ENCODE measurements at regions not wholly inside any gene's neighbourhood (a gene's known extent, or its start where the extent isn't known, plus 50 kb on each side); places are given as distances from the start of the nearest gene placed in this dataset.

GRCh38 chr11:70643642-70644041, 245.3 kb downstream of the CTTN start:
- Histone ChIP-seq H3K9me3 (no peaks in the 10 kb centered on the region), H3K27me3 (ENCODE audit: insufficient read depth) (no peaks in the 10 kb centered on the region), H3K79me2 (ENCODE audit: insufficient read depth) (no peaks in the 10 kb centered on the region), H4K20me1 (ENCODE audit: insufficient read depth) (no peaks in the 10 kb centered on the region), H3K4me3 (ENCODE audit: low read depth in 2 of 2, low read length in 1 of 2) (no peak overlapping the region), H3K9ac (no peak overlapping the region), H3K27ac (ENCODE audit: low read depth in 2 of 2, low read length in 1 of 2) (no peak overlapping the region), H3K4me2 (no peak overlapping the region), H3K4me1 (ENCODE audit: control insufficient read depth in 1 of 2, insufficient read depth in 2 of 2, low read depth in 1 of 2, low read length in 1 of 2) (peaks cover 0 to 30% of the 10 kb centered on the region in 2 experiments; a peak in 1 of 4 replicates), H3K9me2 (no peaks in the 10 kb centered on the region), H3F3A (replicated peaks; ENCODE audit: insufficient read depth) (no peaks in the 10 kb centered on the region), H2AFZ (ENCODE audit: low read depth) (no peak overlapping the region), H3K36me3 (replicated peaks in 1 of 2; ENCODE audit: control insufficient read depth in 1 of 2, insufficient read depth in 2 of 2, low read length in 1 of 2) (no peaks in the 10 kb centered on the region)
- ChIA-PET POLR2A (interaction anchor here (3.5 kb wide), 1 partner anchor 18 kb away, joined by 15 read pairs; no protein-coding TSS in a partner anchor), CTCF (no interaction called here)
- TF ChIP-seq RXRA (IDR thresholded peaks at IDR 0.05; ENCODE audit: borderline replicate concordance, low read depth) (no peak), RFX5 (IDR thresholded peaks at IDR 0.05; ENCODE audit: low read length) (no peak), SMC3 (IDR thresholded peaks at IDR 0.05; ENCODE audit: low read depth, low read length) (no peak), EP300 (IDR thresholded peaks at IDR 0.05; ENCODE audit: borderline replicate concordance in 1 of 2, low read depth in 1 of 2, low read length in 1 of 2) (no peak), MEF2A (IDR thresholded peaks at IDR 0.05; ENCODE audit: borderline replicate concordance, low read depth) (no peak), ELF1 (IDR thresholded peaks at IDR 0.05) (no peak), TAF1 (IDR thresholded peaks at IDR 0.05; ENCODE audit: borderline replicate concordance, low read depth, low read length) (no peak), RAD21 (IDR thresholded peaks at IDR 0.05; ENCODE audit: low read length) (no peak)
- TF ChIP-seq, protein P1, sequence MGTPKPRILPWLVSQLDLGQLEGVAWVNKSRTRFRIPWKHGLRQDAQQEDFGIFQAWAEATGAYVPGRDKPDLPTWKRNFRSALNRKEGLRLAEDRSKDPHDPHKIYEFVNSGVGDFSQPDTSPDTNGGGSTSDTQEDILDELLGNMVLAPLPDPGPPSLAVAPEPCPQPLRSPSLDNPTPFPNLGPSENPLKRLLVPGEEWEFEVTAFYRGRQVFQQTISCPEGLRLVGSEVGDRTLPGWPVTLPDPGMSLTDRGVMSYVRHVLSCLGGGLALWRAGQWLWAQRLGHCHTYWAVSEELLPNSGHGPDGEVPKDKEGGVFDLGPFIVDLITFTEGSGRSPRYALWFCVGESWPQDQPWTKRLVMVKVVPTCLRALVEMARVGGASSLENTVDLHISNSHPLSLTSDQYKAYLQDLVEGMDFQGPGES (IDR thresholded peaks at IDR 0.05; ENCODE audit: low read depth, low read length) = no peak
- TF ChIP-seq, protein P2, sequence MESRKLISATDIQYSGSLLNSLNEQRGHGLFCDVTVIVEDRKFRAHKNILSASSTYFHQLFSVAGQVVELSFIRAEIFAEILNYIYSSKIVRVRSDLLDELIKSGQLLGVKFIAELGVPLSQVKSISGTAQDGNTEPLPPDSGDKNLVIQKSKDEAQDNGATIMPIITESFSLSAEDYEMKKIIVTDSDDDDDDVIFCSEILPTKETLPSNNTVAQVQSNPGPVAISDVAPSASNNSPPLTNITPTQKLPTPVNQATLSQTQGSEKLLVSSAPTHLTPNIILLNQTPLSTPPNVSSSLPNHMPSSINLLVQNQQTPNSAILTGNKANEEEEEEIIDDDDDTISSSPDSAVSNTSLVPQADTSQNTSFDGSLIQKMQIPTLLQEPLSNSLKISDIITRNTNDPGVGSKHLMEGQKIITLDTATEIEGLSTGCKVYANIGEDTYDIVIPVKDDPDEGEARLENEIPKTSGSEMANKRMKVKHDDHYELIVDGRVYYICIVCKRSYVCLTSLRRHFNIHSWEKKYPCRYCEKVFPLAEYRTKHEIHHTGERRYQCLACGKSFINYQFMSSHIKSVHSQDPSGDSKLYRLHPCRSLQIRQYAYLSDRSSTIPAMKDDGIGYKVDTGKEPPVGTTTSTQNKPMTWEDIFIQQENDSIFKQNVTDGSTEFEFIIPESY (IDR thresholded peaks at IDR 0.05; ENCODE audit: borderline replicate concordance, low read depth) = no peak
- TF ChIP-seq, protein P3, sequence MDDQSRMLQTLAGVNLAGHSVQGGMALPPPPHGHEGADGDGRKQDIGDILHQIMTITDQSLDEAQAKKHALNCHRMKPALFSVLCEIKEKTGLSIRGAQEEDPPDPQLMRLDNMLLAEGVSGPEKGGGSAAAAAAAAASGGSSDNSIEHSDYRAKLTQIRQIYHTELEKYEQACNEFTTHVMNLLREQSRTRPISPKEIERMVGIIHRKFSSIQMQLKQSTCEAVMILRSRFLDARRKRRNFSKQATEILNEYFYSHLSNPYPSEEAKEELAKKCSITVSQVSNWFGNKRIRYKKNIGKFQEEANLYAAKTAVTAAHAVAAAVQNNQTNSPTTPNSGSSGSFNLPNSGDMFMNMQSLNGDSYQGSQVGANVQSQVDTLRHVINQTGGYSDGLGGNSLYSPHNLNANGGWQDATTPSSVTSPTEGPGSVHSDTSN (IDR thresholded peaks at IDR 0.05) = no peak
- TF ChIP-seq, protein P4, sequence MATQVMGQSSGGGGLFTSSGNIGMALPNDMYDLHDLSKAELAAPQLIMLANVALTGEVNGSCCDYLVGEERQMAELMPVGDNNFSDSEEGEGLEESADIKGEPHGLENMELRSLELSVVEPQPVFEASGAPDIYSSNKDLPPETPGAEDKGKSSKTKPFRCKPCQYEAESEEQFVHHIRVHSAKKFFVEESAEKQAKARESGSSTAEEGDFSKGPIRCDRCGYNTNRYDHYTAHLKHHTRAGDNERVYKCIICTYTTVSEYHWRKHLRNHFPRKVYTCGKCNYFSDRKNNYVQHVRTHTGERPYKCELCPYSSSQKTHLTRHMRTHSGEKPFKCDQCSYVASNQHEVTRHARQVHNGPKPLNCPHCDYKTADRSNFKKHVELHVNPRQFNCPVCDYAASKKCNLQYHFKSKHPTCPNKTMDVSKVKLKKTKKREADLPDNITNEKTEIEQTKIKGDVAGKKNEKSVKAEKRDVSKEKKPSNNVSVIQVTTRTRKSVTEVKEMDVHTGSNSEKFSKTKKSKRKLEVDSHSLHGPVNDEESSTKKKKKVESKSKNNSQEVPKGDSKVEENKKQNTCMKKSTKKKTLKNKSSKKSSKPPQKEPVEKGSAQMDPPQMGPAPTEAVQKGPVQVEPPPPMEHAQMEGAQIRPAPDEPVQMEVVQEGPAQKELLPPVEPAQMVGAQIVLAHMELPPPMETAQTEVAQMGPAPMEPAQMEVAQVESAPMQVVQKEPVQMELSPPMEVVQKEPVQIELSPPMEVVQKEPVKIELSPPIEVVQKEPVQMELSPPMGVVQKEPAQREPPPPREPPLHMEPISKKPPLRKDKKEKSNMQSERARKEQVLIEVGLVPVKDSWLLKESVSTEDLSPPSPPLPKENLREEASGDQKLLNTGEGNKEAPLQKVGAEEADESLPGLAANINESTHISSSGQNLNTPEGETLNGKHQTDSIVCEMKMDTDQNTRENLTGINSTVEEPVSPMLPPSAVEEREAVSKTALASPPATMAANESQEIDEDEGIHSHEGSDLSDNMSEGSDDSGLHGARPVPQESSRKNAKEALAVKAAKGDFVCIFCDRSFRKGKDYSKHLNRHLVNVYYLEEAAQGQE (IDR thresholded peaks at IDR 0.05; ENCODE audit: low read depth, low read length) = no peak
- 59% methylated on average over 9 of the region's 9 CpGs for WGBS (ENCODE audit: low lambda C conversion rate)
- no peak for DNase-seq

All from SK-N-SH (cell line).